ENCODE measurements at regions not wholly inside any gene's neighbourhood (a gene's known extent, or its start where the extent isn't known, plus 50 kb on each side); places are given as distances from the start of the nearest gene placed in this dataset.

GRCh38 chr2:220106065-220106464 is 478.6 kb downstream of the SLC4A3 start:
- H3K27ac Mint-ChIP-seq: no peak overlapping the region
- H3K36me3 Mint-ChIP-seq: no peaks in the 10 kb centered on the region
- H3K4me1 Mint-ChIP-seq (ENCODE audit: unreplicated experiment): peaks cover 21% of the 10 kb centered on the region
- H3K9me3 Mint-ChIP-seq: peaks cover 6% of the 10 kb centered on the region
- TF ChIP-seq CTCF (conservative IDR thresholded peaks at IDR 0.05): no peak
- peaks cover 14% of the 10 kb centered on the region for H3K27me3 Mint-ChIP-seq
- no peak overlapping the region for H3K4me3 Mint-ChIP-seq
- no peak for DNase-seq (ENCODE audit: extremely low spot score, unreplicated experiment)

GRCh38 chr2:220107380-220107791 is 480.0 kb downstream of the SLC4A3 start:
- Mint-ChIP-seq H3K9me3 (peaks cover 6% of the 10 kb centered on the region), H3K36me3 (no peaks in the 10 kb centered on the region), H3K27ac (no peak overlapping the region), H3K4me1 (ENCODE audit: unreplicated experiment) (peaks cover 21% of the 10 kb centered on the region), H3K4me3 (no peak overlapping the region), H3K27me3 (peaks cover 17% of the 10 kb centered on the region)
- no peak for DNase-seq (ENCODE audit: extremely low spot score, unreplicated experiment)
- TF ChIP-seq CTCF (conservative IDR thresholded peaks at IDR 0.05): no peak

GRCh38 chr2:220114443-220114842 is 487.0 kb downstream of the SLC4A3 start:
- no peaks in the 10 kb centered on the region for H3K4me1 Mint-ChIP-seq (ENCODE audit: unreplicated experiment)
- H3K4me3 Mint-ChIP-seq: no peak overlapping the region
- H3K36me3 Mint-ChIP-seq: peaks cover 3% of the 10 kb centered on the region
- H3K27me3 Mint-ChIP-seq: peaks cover 8% of the 10 kb centered on the region
- no peak for DNase-seq (ENCODE audit: extremely low spot score, unreplicated experiment)
- no peak for TF ChIP-seq CTCF (conservative IDR thresholded peaks at IDR 0.05)
- H3K9me3 Mint-ChIP-seq: peaks cover 20% of the 10 kb centered on the region
- H3K27ac Mint-ChIP-seq: no peak overlapping the region

- Mint-ChIP-seq H3K4me1 (ENCODE audit: unreplicated experiment) (no peaks in the 10 kb centered on the region), H3K27me3 (peaks cover 4% of the 10 kb centered on the region), H3K9me3 (peaks cover 20% of the 10 kb centered on the region), H3K4me3 (no peak overlapping the region), H3K36me3 (peaks cover 3% of the 10 kb centered on the region), H3K27ac (no peak overlapping the region)
- DNase-seq (ENCODE audit: extremely low spot score, unreplicated experiment): no peak
- no peak for TF ChIP-seq CTCF (conservative IDR thresholded peaks at IDR 0.05)
Measured at GRCh38 chr2:220117025-220117424, 489.6 kb downstream of the SLC4A3 start.

- Mint-ChIP-seq H3K27ac (no peak overlapping the region), H3K27me3 (peaks cover 4% of the 10 kb centered on the region), H3K36me3 (peaks cover 3% of the 10 kb centered on the region), H3K4me1 (ENCODE audit: unreplicated experiment) (no peaks in the 10 kb centered on the region), H3K4me3 (no peak overlapping the region), H3K9me3 (peaks cover 12% of the 10 kb centered on the region)
- no peak for DNase-seq (ENCODE audit: extremely low spot score, unreplicated experiment)
- TF ChIP-seq CTCF (conservative IDR thresholded peaks at IDR 0.05): no peak
Measured at GRCh38 chr2:220120041-220120440, 492.6 kb downstream of the SLC4A3 start.

GRCh38 chr2:220123751-220124150 is 496.3 kb downstream of the SLC4A3 start:
- H3K27ac Mint-ChIP-seq: no peak overlapping the region
- H3K4me1 Mint-ChIP-seq (ENCODE audit: unreplicated experiment): peaks cover 6% of the 10 kb centered on the region
- DNase-seq (ENCODE audit: extremely low spot score, unreplicated experiment): no peak
- H3K27me3 Mint-ChIP-seq: no peaks in the 10 kb centered on the region
- H3K36me3 Mint-ChIP-seq: no peaks in the 10 kb centered on the region
- no peak overlapping the region for H3K4me3 Mint-ChIP-seq
- TF ChIP-seq CTCF (conservative IDR thresholded peaks at IDR 0.05): no peak
- H3K9me3 Mint-ChIP-seq: no peaks in the 10 kb centered on the region
